ENCODE measurements at regions not wholly inside any gene's neighbourhood (a gene's known extent, or its start where the extent isn't known, plus 50 kb on each side); places are given as distances from the start of the nearest gene placed in this dataset.

DNA sequence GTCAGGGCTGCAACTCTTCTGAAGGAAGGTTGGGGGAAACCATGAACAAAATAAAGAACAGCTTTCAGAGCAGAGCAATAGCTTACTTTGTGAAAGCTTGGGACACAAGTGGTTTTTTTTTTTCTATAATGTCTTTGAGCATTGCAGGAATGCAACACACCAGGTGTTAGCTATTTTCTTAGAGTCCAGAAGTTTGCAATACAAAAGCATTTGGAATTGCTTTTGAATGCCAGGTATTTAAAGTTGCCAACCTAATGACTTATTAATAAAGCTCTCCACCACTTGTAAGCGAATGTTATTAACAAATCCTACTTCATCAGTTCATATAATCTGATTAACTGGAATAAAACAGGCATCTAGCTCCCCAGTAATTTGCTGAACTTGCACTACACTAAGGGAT lies 172.6 kb downstream of the NUFIP1 start:
- intact Hi-C loops (cut with micrococcal nuclease; ENCODE audit: unreplicated experiment) (loop anchor here (5.0 kb wide), 1 partner anchor 101 kb away; no protein-coding TSS in a partner anchor), in situ Hi-C loops (cut with HindIII; ENCODE audit: extremely low pct_ligation_motif_present, low pct_unique_long_range_greater_than_20kb) (no loop called here)
- Histone ChIP-seq H4K20me1 (ENCODE audit: insufficient read depth, low read length) (no peaks in the 10 kb centered on the region), H3K79me2 (ENCODE audit: insufficient read depth, low read length) (no peaks in the 10 kb centered on the region), H3K9ac (ENCODE audit: insufficient read depth, low read depth, low read length) (no peak overlapping the region), H3K27ac (ENCODE audit: extremely low read length, insufficient read depth, low read length) (no peak overlapping the region), H3K27me3 (ENCODE audit: control insufficient read depth in 1 of 2, insufficient read depth in 2 of 2, low read length in 2 of 2) (no peaks in the 10 kb centered on the region), H2AFZ (ENCODE audit: low read length) (no peak overlapping the region), H3K9me3 (ENCODE audit: low read length) (no peaks in the 10 kb centered on the region), H3K4me1 (ENCODE audit: insufficient read depth, low read length) (peaks cover 31% of the 10 kb centered on the region), H3K4me2 (ENCODE audit: low read depth, low read length) (no peak overlapping the region), H3K36me3 (replicated peaks in 1 of 2; ENCODE audit: control insufficient read depth in 1 of 2, insufficient read depth in 2 of 2, low read length in 2 of 2) (no peaks in the 10 kb centered on the region), H3K4me3 (replicated peaks in 1 of 3; ENCODE audit: insufficient read depth in 1 of 3, low read depth in 2 of 3, low read length in 3 of 3) (no peak overlapping the region)
- ATAC-seq (no peak), DNase-seq (ENCODE audit: low spot score) (no peak), FAIRE-seq (no peak)
- no TSS peak for BruUV-seq (replicated peaks)
- POLR2A ChIA-PET, result no interaction called here
- TF ChIP-seq EEA1 (CRISPR knock-in tag; IDR thresholded peaks at IDR 0.05; ENCODE audit: borderline replicate concordance), result no peak
- peak; percentile 16 to 44; a peak in 1 of 4 replicates for TF ChIP-seq MAFK (conservative IDR thresholded peaks at IDR 0.05 in 1 of 2, IDR thresholded peaks at IDR 0.05 in 1 of 2; ENCODE audit: low read length in 2 of 2)
- no peak for TF ChIP-seq BCL6 (CRISPR knock-in tag; IDR thresholded peaks at IDR 0.05)
- TF ChIP-seq POGZ (CRISPR knock-in tag; IDR thresholded peaks at IDR 0.05), result no peak
- 93% methylated on average over 1 of the region's 1 CpG for WGBS (ENCODE audit: low lambda C conversion rate)
- CTCF ChIA-PET (ENCODE audit: low intra/inter-chr PET ratio, low total read pairs), result no interaction called here

DNA sequence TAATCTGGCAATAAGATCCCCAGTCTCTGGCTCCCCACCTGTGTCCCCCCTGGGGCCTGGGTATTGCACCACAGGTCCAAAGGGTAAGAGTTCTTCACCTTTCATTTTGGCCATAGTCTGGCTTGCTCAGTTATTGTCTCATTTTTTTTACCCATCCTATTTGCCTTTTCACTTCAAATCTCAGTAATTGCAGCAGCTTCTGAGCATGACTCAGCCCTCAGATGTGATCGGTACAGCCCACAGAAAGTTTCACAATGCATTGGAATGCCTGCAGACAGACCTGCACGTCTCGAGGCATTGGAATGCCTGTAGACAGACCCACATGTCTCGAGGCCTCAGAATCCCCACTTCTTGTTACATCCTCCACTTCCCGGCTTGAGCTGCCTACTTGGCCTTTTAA lies 173.6 kb downstream of the NUFIP1 start:
- H3K79me2 ChIP-seq (ENCODE audit: insufficient read depth, low read length), result no peaks in the 10 kb centered on the region
- POLR2A ChIA-PET, result no interaction called here
- H3K4me3 ChIP-seq (replicated peaks in 1 of 3; ENCODE audit: insufficient read depth in 1 of 3, low read depth in 2 of 3, low read length in 3 of 3), result no peak overlapping the region
- intact Hi-C loops (cut with micrococcal nuclease; ENCODE audit: unreplicated experiment) (loop anchor here (5.0 kb wide), 1 partner anchor 102 kb away; no protein-coding TSS in a partner anchor), in situ Hi-C loops (cut with HindIII; ENCODE audit: extremely low pct_ligation_motif_present, low pct_unique_long_range_greater_than_20kb) (no loop called here)
- peak; percentile 91 for FAIRE-seq
- DNase-seq (ENCODE audit: low spot score), result peak; percentile 92
- WGBS (ENCODE audit: low lambda C conversion rate), result 2% methylated on average over 5 of the region's 5 CpGs
- no peak overlapping the region for H2AFZ ChIP-seq (ENCODE audit: low read length)
- H3K4me1 ChIP-seq (ENCODE audit: insufficient read depth, low read length), result peaks cover 31% of the 10 kb centered on the region
- BruUV-seq (replicated peaks), result no TSS peak
- H3K27ac ChIP-seq (ENCODE audit: extremely low read length, insufficient read depth, low read length), result no peak overlapping the region
- no peaks in the 10 kb centered on the region for H3K36me3 ChIP-seq (replicated peaks in 1 of 2; ENCODE audit: control insufficient read depth in 1 of 2, insufficient read depth in 2 of 2, low read length in 2 of 2)
- H3K9me3 ChIP-seq (ENCODE audit: low read length), result no peaks in the 10 kb centered on the region
- no peaks in the 10 kb centered on the region for H3K27me3 ChIP-seq (ENCODE audit: control insufficient read depth in 1 of 2, insufficient read depth in 2 of 2, low read length in 2 of 2)
- no peaks in the 10 kb centered on the region for H4K20me1 ChIP-seq (ENCODE audit: insufficient read depth, low read length)
- H3K9ac ChIP-seq (ENCODE audit: insufficient read depth, low read depth, low read length), result no peak overlapping the region
- H3K4me2 ChIP-seq (ENCODE audit: low read depth, low read length), result 0 out of 2 replicates have a peak overlapping the region, but pooled peaks have one; percentile 23
- CTCF ChIA-PET (ENCODE audit: low intra/inter-chr PET ratio, low total read pairs), result no interaction called here
- ATAC-seq, result peak; percentile 98
- no peak for TF ChIP-seq NR3C1 (CRISPR knock-in tag; IDR thresholded peaks at IDR 0.05)
- TF ChIP-seq, protein P1, sequence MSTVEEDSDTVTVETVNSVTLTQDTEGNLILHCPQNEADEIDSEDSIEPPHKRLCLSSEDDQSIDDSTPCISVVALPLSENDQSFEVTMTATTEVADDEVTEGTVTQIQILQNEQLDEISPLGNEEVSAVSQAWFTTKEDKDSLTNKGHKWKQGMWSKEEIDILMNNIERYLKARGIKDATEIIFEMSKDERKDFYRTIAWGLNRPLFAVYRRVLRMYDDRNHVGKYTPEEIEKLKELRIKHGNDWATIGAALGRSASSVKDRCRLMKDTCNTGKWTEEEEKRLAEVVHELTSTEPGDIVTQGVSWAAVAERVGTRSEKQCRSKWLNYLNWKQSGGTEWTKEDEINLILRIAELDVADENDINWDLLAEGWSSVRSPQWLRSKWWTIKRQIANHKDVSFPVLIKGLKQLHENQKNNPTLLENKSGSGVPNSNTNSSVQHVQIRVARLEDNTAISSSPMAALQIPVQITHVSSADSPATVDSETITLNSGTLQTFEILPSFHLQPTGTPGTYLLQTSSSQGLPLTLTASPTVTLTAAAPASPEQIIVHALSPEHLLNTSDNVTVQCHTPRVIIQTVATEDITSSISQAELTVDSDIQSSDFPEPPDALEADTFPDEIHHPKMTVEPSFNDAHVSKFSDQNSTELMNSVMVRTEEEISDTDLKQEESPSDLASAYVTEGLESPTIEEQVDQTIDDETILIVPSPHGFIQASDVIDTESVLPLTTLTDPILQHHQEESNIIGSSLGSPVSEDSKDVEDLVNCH (CRISPR knock-in tag; IDR thresholded peaks at IDR 0.05), result no peak
- no peak for TF ChIP-seq FOXM1 (CRISPR knock-in tag; IDR thresholded peaks at IDR 0.05)
- no peak for TF ChIP-seq KLF15 (CRISPR knock-in tag; IDR thresholded peaks at IDR 0.05; ENCODE audit: borderline replicate concordance)
- TF ChIP-seq, protein P2, sequence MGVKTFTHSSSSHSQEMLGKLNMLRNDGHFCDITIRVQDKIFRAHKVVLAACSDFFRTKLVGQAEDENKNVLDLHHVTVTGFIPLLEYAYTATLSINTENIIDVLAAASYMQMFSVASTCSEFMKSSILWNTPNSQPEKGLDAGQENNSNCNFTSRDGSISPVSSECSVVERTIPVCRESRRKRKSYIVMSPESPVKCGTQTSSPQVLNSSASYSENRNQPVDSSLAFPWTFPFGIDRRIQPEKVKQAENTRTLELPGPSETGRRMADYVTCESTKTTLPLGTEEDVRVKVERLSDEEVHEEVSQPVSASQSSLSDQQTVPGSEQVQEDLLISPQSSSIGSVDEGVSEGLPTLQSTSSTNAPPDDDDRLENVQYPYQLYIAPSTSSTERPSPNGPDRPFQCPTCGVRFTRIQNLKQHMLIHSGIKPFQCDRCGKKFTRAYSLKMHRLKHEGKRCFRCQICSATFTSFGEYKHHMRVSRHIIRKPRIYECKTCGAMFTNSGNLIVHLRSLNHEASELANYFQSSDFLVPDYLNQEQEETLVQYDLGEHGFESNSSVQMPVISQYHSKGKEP (CRISPR knock-in tag; IDR thresholded peaks at IDR 0.05), result no peak
- no peak for TF ChIP-seq SUZ12 (IDR thresholded peaks at IDR 0.05; ENCODE audit: low read depth, low read length)
- TF ChIP-seq, protein P3, sequence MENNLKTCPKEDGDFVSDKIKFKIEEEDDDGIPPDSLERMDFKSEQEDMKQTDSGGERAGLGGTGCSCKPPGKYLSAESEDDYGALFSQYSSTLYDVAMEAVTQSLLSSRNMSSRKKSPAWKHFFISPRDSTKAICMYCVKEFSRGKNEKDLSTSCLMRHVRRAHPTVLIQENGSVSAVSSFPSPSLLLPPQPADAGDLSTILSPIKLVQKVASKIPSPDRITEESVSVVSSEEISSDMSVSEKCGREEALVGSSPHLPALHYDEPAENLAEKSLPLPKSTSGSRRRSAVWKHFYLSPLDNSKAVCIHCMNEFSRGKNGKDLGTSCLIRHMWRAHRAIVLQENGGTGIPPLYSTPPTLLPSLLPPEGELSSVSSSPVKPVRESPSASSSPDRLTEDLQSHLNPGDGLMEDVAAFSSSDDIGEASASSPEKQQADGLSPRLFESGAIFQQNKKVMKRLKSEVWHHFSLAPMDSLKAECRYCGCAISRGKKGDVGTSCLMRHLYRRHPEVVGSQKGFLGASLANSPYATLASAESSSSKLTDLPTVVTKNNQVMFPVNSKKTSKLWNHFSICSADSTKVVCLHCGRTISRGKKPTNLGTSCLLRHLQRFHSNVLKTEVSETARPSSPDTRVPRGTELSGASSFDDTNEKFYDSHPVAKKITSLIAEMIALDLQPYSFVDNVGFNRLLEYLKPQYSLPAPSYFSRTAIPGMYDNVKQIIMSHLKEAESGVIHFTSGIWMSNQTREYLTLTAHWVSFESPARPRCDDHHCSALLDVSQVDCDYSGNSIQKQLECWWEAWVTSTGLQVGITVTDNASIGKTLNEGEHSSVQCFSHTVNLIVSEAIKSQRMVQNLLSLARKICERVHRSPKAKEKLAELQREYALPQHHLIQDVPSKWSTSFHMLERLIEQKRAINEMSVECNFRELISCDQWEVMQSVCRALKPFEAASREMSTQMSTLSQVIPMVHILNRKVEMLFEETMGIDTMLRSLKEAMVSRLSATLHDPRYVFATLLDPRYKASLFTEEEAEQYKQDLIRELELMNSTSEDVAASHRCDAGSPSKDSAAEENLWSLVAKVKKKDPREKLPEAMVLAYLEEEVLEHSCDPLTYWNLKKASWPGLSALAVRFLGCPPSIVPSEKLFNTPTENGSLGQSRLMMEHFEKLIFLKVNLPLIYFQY (CRISPR knock-in tag; IDR thresholded peaks at IDR 0.05; ENCODE audit: borderline replicate concordance), result no peak
